Rectal smooth muscle tissue (tissue), 1 donor: ENCODE measurements at regions not wholly inside any gene's neighbourhood (a gene's known extent, or its start where the extent isn't known, plus 50 kb on each side); places are given as distances from the start of the nearest gene placed in this dataset.
"Not testable (repeated sequence)": the region's sequence is repeated elsewhere in the genome, so short reads cannot be mapped to it uniquely, and the experiment has no call there.

Experiments
- H3K27ac ChIP-seq: one replicate; pipeline ENCODE4 v1.7.0; 2013; ENCODE audit warnings: low read depth, low read length, inconsistent platforms
- H3K27me3 ChIP-seq: one replicate; pipeline ENCODE4 v1.7.0; 2013; ENCODE audit warnings: low read length; ENCODE audit not compliant: control insufficient read depth, insufficient read depth
- H3K36me3 ChIP-seq: one replicate; pipeline ENCODE4 v1.7.0; 2013; ENCODE audit warnings: low read length; ENCODE audit not compliant: control insufficient read depth, insufficient read depth
- H3K4me1 ChIP-seq: one replicate; pipeline ENCODE4 v1.7.0; 2013; ENCODE audit warnings: low read length; ENCODE audit not compliant: control insufficient read depth, insufficient read depth
- H3K4me3 ChIP-seq: one replicate; pipeline ENCODE4 v1.7.0; 2013; ENCODE audit warnings: low read length
- H3K9ac ChIP-seq: one replicate; pipeline ENCODE4 v1.7.0; 2013; ENCODE audit warnings: low read length

DNA sequence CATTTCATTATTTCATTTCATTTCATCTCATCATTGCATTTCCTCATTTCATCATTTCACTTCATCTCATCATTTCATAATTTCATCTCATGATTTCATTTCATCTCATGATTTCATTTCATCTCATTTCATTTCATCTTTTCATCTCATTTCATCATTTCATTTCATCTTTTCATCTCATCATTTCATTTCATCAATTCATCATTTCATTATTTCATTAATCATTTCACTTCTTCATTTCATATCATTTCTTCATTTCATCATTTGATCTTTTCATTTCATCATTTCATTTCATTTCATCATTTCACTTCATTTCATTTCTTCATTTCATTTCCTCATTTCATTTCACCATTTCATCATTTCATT lies 176.8 kb downstream of the ZNF92 start:
- H3K4me3 ChIP-seq, H3K27ac ChIP-seq, H3K9ac ChIP-seq, H3K36me3 ChIP-seq, H3K27me3 ChIP-seq, H3K4me1 ChIP-seq: not testable (repeated sequence)

DNA sequence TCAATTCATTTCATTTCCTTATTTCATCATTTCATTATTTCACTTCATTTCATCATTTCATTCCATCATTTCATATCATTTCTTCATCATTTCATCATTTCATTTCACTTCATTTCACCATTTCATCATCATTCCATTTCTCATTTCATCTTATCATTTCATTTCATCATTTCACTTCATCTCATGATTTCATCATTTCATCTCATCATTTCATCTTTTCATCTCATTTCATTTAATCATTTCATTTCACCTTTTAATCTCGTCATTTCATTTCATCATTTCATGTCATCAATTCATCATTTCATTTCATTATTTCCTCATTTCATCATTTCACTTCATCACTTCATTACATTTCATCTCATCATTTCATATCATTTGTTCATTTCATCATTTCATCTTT lies 177.4 kb downstream of the ZNF92 start:
- not testable (repeated sequence) for H3K27me3 ChIP-seq, H3K4me1 ChIP-seq, H3K4me3 ChIP-seq, H3K27ac ChIP-seq, H3K9ac ChIP-seq, H3K36me3 ChIP-seq

DNA sequence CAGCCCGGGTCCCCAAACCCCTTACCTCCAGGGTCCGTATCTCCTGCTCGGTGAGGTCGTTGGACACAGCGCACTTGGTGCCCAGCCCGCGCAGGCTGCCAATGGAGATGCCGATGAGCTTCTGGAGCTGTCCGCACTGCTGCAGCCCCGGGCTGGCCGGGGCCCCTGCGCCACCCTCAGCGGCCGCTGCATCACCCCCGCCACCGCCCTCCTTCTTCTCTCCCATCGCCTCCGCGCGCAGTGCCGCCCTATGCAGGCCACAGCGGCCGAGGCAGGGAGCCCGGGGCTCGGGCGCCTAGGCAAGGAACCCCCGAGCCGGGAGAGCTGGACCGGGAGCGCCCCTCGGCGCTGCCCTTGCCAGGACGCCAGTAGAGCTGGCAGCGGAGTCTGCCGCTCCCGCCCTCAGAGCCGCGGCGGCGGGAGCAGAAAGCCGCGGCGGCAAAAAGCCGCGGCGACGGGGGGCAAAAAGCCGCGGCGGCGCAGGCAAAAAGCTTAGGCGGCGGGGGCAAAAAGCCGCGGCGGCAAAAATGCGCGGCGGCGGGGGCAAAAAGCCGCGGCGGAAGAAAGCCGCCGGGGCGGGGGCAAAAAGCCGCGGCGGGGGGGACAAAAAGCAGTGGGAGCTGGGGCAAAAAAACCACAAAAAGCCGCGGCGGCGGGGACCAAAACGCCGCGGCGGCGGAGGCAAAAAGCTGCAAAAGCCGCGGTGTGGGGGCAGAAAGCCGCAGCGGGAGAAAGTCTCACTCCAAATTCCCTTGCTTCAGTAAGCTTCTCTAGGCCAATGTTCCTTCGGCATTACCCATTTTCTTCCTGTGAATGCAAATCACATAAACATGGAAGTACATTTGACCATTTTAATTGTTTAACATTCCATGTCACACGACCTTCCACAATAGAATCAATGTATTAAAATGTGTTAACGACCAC lies 181.2 kb downstream of the ZNF92 start:
- not testable (repeated sequence) for H3K27me3 ChIP-seq, H3K36me3 ChIP-seq, H3K4me3 ChIP-seq, H3K4me1 ChIP-seq, H3K9ac ChIP-seq, H3K27ac ChIP-seq

- not testable (repeated sequence) for H3K27me3 ChIP-seq, H3K4me1 ChIP-seq, H3K27ac ChIP-seq, H3K9ac ChIP-seq, H3K4me3 ChIP-seq, H3K36me3 ChIP-seq
These were observed 184.9 kb downstream of the ZNF92 start for GRCh38 chr7:65558584-65558983.

GRCh38 chr7:65561786-65562372 lies 188.2 kb downstream of the ZNF92 start:
- H3K27ac ChIP-seq, H3K4me1 ChIP-seq, H3K4me3 ChIP-seq, H3K27me3 ChIP-seq, H3K9ac ChIP-seq, H3K36me3 ChIP-seq: not testable (repeated sequence)

GRCh38 chr7:65562522-65562921 lies 188.9 kb downstream of the ZNF92 start:
- H3K4me1 ChIP-seq, H3K27me3 ChIP-seq, H3K36me3 ChIP-seq, H3K9ac ChIP-seq, H3K27ac ChIP-seq, H3K4me3 ChIP-seq: not testable (repeated sequence)

GRCh38 chr7:65563333-65563732 lies 189.7 kb downstream of the ZNF92 start:
- not testable (repeated sequence) for H3K4me1 ChIP-seq, H3K27ac ChIP-seq, H3K9ac ChIP-seq, H3K4me3 ChIP-seq, H3K27me3 ChIP-seq, H3K36me3 ChIP-seq

GRCh38 chr7:65568226-65568625 lies 194.6 kb downstream of the ZNF92 start:
- not testable (repeated sequence) for H3K27ac ChIP-seq, H3K9ac ChIP-seq, H3K4me3 ChIP-seq, H3K27me3 ChIP-seq, H3K4me1 ChIP-seq, H3K36me3 ChIP-seq

- H3K27ac ChIP-seq, H3K9ac ChIP-seq, H3K4me1 ChIP-seq, H3K27me3 ChIP-seq, H3K4me3 ChIP-seq, H3K36me3 ChIP-seq: not testable (repeated sequence)
These were observed 197.3 kb downstream of the ZNF92 start for GRCh38 chr7:65570990-65571389.

- not testable (repeated sequence) for H3K27me3 ChIP-seq, H3K36me3 ChIP-seq, H3K27ac ChIP-seq, H3K4me3 ChIP-seq, H3K9ac ChIP-seq, H3K4me1 ChIP-seq
These were observed 198.9 kb downstream of the ZNF92 start for GRCh38 chr7:65572581-65572980.

DNA sequence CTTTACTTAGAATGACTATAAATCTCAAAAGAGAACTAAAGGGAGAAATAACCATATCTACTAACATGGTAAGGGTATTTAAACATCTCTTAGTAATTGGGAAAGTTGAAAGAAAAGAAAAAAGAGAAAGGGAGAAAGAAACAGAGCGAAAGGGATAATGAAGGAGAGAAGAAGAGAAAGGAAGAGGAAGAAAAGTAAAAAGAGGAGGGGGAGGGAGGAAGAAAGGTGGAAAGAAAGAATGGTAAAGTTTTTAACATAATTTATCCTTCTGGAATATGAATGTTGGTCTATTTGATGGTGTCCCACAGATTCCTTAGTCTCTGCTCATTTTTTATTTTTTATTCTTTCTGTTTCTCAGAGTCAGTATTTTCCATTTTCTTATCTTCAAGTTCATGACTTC lies 202.7 kb downstream of the ZNF92 start:
- H3K27me3 ChIP-seq, H3K36me3 ChIP-seq, H3K4me3 ChIP-seq, H3K27ac ChIP-seq, H3K9ac ChIP-seq, H3K4me1 ChIP-seq: not testable (repeated sequence)

- H3K4me1 ChIP-seq, H3K4me3 ChIP-seq, H3K36me3 ChIP-seq, H3K27me3 ChIP-seq, H3K27ac ChIP-seq, H3K9ac ChIP-seq: not testable (repeated sequence)
These were observed 209.0 kb downstream of the ZNF92 start for GRCh38 chr7:65582518-65583119.

DNA sequence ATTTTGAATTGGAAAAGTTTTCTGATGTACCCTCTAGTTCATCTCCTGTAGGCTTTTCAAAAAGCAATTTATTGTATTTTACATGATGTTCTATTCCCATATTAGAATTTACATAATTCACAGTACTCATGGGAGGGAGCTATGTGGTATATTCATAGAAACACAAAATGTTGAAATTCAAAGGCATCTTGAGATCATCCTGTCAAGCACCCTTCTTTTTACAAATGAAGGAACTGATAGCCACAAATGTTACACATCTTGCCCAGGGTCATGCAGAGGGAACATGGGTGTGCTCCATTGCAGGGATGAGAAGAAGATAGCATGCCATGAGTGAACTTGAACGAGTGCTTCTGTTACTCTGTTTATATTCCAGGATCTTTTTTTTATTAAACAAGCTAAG lies 228.8 kb downstream of the ZNF92 start:
- H3K4me1 ChIP-seq, H3K9ac ChIP-seq, H3K4me3 ChIP-seq, H3K27me3 ChIP-seq, H3K27ac ChIP-seq, H3K36me3 ChIP-seq: not testable (repeated sequence)
